OCI-LY7 (cell line): ENCODE measurements at regions not wholly inside any gene's neighbourhood (a gene's known extent, or its start where the extent isn't known, plus 50 kb on each side); places are given as distances from the start of the nearest gene placed in this dataset.
A peak's percentile ranks its signal among the peaks of the same experiment; 100 is the strongest.

ENCODE experiments used
- BruUV-seq: library from RNA; stranded (reverse); fragments of 400-500 nt; replicated peaks from 2 replicates; lab custom pipeline; 2021; lab: Mats Ljungman, UMichigan
- CTCF ChIA-PET: fragments of 300-600 bp; sonication (Branson Sonifier 250); formaldehyde crosslinking; loops from one replicate; lab custom pipeline; 2022; ENCODE audit warnings: antibody characterized with exemption; ENCODE audit not compliant: unreplicated experiment; lab: Charles Lee
- POLR2A ChIA-PET: fragments of 300-600 bp; sonication (Branson Sonifier 250); formaldehyde crosslinking; loops from one replicate; lab custom pipeline; 2022; ENCODE audit warnings: antibody characterized with exemption; lab: Charles Lee
- DNase-seq: peaks from one replicate; pipeline ENCODE4 v3.0.0-alpha.2; 2015; ENCODE audit warnings: low spot score
- H2AFZ ChIP-seq: fragments of 200-600 bp; sonication (generic), shearing (Covaris generic); 2 replicates; pipeline ENCODE4 v1.6.1; 2014; ENCODE audit warnings: mild to moderate bottlenecking, antibody characterized with exemption, low read length, moderate library complexity
- H3K27ac ChIP-seq: fragments of 200-600 bp; sonication (generic); 2 replicates; pipeline ENCODE4 v1.5.1; 2014; ENCODE audit warnings: mixed run types, low read depth, mild to moderate bottlenecking, moderate library complexity, low read length, inconsistent platforms; ENCODE audit not compliant: poor library complexity, severe bottlenecking
- H3K36me3 ChIP-seq: fragments of 200-600 bp; sonication (generic); 2 replicates; pipeline ENCODE4 v1.6.1; 2014; ENCODE audit warnings: mild to moderate bottlenecking, antibody characterized with exemption, low read length, moderate library complexity, mixed read lengths; ENCODE audit not compliant: insufficient read depth
- H3K4me1 ChIP-seq: fragments of 200-600 bp; sonication (generic); 2 replicates; pipeline ENCODE4 v1.5.1; 2014; ENCODE audit warnings: mild to moderate bottlenecking, low read length; ENCODE audit not compliant: insufficient read depth, poor library complexity, severe bottlenecking
- H3K4me2 ChIP-seq: fragments of 200-600 bp; sonication (generic); 2 replicates; pipeline ENCODE4 v1.6.1; 2014; ENCODE audit warnings: mild to moderate bottlenecking, low read length
- H3K4me3 ChIP-seq: fragments of 200-600 bp; sonication (generic); 2 replicates; pipeline ENCODE4 v1.5.1; 2014; ENCODE audit warnings: mild to moderate bottlenecking, low read depth, low read length; ENCODE audit not compliant: poor library complexity, severe bottlenecking
- H3K79me2 ChIP-seq: fragments of 200-600 bp; sonication (generic); 2 replicates; pipeline ENCODE4 v1.6.1; 2016; ENCODE audit warnings: low read depth, mild to moderate bottlenecking, low read length, moderate library complexity, mixed read lengths; ENCODE audit not compliant: insufficient read depth
- H3K9me2 ChIP-seq: fragments of 200-600 bp; sonication (generic); 2 replicates; pipeline ENCODE4 v1.6.1; 2016; ENCODE audit warnings: mild to moderate bottlenecking, low read length, mixed read lengths; ENCODE audit not compliant: insufficient read depth
- H3K9me3 ChIP-seq: fragments of 200-600 bp; sonication (generic); 2 replicates; pipeline ENCODE4 v1.6.1; 2014; ENCODE audit warnings: mild to moderate bottlenecking, mixed run types, low read length, mixed read lengths
- H4K20me1 ChIP-seq: fragments of 200-600 bp; sonication (generic); 2 replicates; pipeline ENCODE4 v1.6.1; 2014; ENCODE audit warnings: mild to moderate bottlenecking, antibody characterized with exemption, low read length, moderate library complexity, mixed read lengths; ENCODE audit not compliant: insufficient read depth
- EZH2phosphoT487 ChIP-seq: fragments of 200-600 bp; sonication (generic); IDR thresholded peaks from 2 replicates; pipeline ENCODE4 v1.6.1; 2018; ENCODE audit warnings: low read depth, borderline replicate concordance, mild to moderate bottlenecking, mixed run types, antibody characterized with exemption, low read length, moderate library complexity, mixed read lengths
- intact Hi-C: fragments of 100-400 bp; cut with micrococcal nuclease; formaldehyde crosslinking; loops from one replicate; pipeline ENCODE4 v1.10.0; 2022; ENCODE audit not compliant: unreplicated experiment
- TF ChIP-seq, protein P1 (sequence below): fragments of 200-600 bp; sonication (generic); conservative IDR thresholded peaks from 2 replicates; pipeline ENCODE4 v1.5.1; 2014; ENCODE audit warnings: mild to moderate bottlenecking, antibody characterized with exemption, low read length, moderate library complexity, mixed read lengths

DNA sequence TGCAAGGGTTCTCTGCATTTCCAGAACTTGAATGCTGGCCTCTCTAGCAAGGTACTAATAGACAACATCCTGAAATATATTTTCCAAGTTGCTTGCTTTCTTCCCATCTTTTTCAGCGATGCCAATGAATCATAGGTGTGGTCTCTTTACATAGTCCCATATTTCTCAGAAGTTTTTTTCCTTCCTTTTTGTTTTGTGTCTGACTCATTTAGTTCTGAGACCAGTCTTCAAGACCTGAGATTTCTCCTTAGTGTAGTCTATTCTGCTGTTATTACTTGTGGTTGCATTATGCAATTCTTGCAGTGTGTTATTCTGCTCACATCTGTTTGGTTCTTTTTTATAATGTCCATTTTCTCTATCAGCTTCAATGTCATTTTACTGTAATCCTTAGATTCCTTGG, 1265.0 kb upstream of the ALCAM start:
- no peaks in the 10 kb centered on the region for H3K9me2 ChIP-seq
- no peak for DNase-seq
- intact Hi-C loops = loop anchor here (10.0 kb wide), 1 partner anchor 1413 kb away; no protein-coding TSS in a partner anchor
- no peak overlapping the region for H2AFZ ChIP-seq
- ChIA-PET CTCF (no interaction called here), POLR2A (no interaction called here)
- H3K36me3 ChIP-seq = no peaks in the 10 kb centered on the region
- BruUV-seq = no TSS peak
- no peak overlapping the region for H3K4me3 ChIP-seq
- no peaks in the 10 kb centered on the region for H3K4me1 ChIP-seq
- no peak for TF ChIP-seq EZH2phosphoT487
- TF ChIP-seq, protein P1, sequence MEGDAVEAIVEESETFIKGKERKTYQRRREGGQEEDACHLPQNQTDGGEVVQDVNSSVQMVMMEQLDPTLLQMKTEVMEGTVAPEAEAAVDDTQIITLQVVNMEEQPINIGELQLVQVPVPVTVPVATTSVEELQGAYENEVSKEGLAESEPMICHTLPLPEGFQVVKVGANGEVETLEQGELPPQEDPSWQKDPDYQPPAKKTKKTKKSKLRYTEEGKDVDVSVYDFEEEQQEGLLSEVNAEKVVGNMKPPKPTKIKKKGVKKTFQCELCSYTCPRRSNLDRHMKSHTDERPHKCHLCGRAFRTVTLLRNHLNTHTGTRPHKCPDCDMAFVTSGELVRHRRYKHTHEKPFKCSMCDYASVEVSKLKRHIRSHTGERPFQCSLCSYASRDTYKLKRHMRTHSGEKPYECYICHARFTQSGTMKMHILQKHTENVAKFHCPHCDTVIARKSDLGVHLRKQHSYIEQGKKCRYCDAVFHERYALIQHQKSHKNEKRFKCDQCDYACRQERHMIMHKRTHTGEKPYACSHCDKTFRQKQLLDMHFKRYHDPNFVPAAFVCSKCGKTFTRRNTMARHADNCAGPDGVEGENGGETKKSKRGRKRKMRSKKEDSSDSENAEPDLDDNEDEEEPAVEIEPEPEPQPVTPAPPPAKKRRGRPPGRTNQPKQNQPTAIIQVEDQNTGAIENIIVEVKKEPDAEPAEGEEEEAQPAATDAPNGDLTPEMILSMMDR = no peak
- no peaks in the 10 kb centered on the region for H3K79me2 ChIP-seq
- no peaks in the 10 kb centered on the region for H3K9me3 ChIP-seq
- H4K20me1 ChIP-seq = no peaks in the 10 kb centered on the region
- no peak overlapping the region for H3K4me2 ChIP-seq
- H3K27ac ChIP-seq = no peak overlapping the region

DNA sequence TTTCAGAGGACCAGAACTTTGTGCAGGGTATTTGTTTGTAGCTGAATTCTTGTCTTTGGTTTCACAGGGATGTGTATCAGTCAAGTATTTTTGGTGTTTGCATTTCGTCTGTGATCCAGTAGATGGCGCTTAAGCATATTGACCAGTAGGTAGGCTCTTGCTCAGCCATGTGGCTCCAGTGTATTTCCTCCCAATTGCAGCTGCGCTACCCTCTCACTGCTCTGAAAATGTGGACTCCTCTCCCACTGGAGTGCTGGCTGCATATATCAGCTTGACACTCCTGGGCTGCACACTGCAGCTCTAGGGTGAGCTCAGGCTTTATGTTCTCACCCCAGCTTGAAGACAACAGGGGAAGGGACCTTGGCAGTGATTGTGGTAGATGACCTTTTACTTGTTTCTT, 1264.3 kb upstream of the ALCAM start:
- ChIA-PET CTCF (no interaction called here), POLR2A (no interaction called here)
- intact Hi-C loops = loop anchor here (10.0 kb wide), 1 partner anchor 1412 kb away; no protein-coding TSS in a partner anchor

DNA sequence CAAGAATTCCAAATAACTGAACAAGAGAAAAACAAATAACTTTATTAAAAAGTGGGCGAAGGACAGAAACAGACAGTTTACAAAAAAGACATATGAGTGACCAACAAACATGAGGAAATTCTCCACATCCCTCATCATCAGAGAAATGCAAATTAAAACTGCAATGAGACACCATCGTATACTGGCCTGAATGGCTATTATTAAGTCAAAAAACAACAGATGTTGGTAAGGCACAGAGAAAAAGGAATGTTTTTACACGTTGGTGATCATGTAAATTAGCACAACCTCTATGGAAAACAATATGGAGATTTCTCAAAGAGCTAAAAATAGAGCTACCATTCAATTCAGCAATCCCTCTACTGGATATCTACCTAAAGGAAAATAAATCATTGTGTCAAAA, 1260.4 kb upstream of the ALCAM start:
- Histone ChIP-seq H4K20me1 (no peaks in the 10 kb centered on the region), H3K4me2 (no peak overlapping the region), H2AFZ (no peak overlapping the region), H3K4me3 (no peak overlapping the region), H3K9me3 (no peaks in the 10 kb centered on the region), H3K36me3 (no peaks in the 10 kb centered on the region), H3K4me1 (no peaks in the 10 kb centered on the region), H3K27ac (no peak overlapping the region), H3K79me2 (no peaks in the 10 kb centered on the region), H3K9me2 (no peaks in the 10 kb centered on the region)
- no TSS peak for BruUV-seq
- CTCF ChIA-PET = no interaction called here
- TF ChIP-seq, protein P1 = no peak
- no peak for TF ChIP-seq EZH2phosphoT487
- POLR2A ChIA-PET = no interaction called here
- DNase-seq = no peak
- intact Hi-C loops = loop anchor here (10.0 kb wide), 1 partner anchor 1409 kb away; no protein-coding TSS in a partner anchor

More for the DNA sequence above, 1264.3 kb upstream of the ALCAM start:
- no peaks in the 10 kb centered on the region for H3K9me3 ChIP-seq
- H3K4me2 ChIP-seq = no peak overlapping the region
- peak; percentile 57 for DNase-seq
- H3K9me2 ChIP-seq = no peaks in the 10 kb centered on the region
- H3K79me2 ChIP-seq = no peaks in the 10 kb centered on the region
- no peak overlapping the region for H3K4me3 ChIP-seq
- no peaks in the 10 kb centered on the region for H3K36me3 ChIP-seq
- TF ChIP-seq EZH2phosphoT487 = no peak
- TF ChIP-seq, protein P1 = peak; percentile 82
- no TSS peak for BruUV-seq
- H3K27ac ChIP-seq = no peak overlapping the region
- no peak overlapping the region for H2AFZ ChIP-seq
- no peaks in the 10 kb centered on the region for H4K20me1 ChIP-seq
- no peaks in the 10 kb centered on the region for H3K4me1 ChIP-seq
